LNCaP clone FGC (cell line): ENCODE measurements at regions not wholly inside any gene's neighbourhood (a gene's known extent, or its start where the extent isn't known, plus 50 kb on each side); places are given as distances from the start of the nearest gene placed in this dataset.

ENCODE experiments used
- DNase-seq: peaks from one replicate; pipeline ENCODE4 v3.0.0-alpha.2; 2011; ENCODE audit warnings: low read depth
- H3K4me3 ChIP-seq: 2 replicates; pipeline ENCODE4 v1.5.1; 2011; ENCODE audit warnings: mild to moderate bottlenecking, low read depth, low read length, control low read depth
- TF ChIP-seq, protein P1 (sequence below): IDR thresholded peaks from 2 replicates; pipeline ENCODE4 v1.5.1; 2012; ENCODE audit warnings: mild to moderate bottlenecking; ENCODE audit not compliant: control insufficient read depth, insufficient read depth; ENCODE audit errors: extremely low read depth

DNA sequence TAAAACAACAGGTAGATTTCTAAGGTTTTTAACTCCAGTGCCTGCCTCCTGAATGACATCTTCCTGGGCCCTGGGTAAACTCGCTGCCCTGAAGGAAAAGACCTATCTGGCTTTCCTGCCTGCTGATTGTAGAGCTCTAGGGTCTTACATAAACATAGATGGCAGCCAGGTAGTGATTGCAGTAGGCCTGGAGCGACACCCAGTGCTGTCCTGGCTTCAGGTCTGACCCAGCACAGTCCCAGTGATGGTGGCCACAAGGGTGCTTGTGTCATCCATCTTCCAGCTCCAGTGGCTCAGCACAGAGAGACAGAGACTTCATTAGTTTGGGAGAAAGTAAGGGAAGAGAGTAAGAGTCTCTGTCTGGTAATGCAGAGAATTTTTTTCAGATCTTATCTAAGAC lies 542.9 kb upstream of the IMPG1 start:
- DNase-seq, result no peak
- TF ChIP-seq, protein P1, sequence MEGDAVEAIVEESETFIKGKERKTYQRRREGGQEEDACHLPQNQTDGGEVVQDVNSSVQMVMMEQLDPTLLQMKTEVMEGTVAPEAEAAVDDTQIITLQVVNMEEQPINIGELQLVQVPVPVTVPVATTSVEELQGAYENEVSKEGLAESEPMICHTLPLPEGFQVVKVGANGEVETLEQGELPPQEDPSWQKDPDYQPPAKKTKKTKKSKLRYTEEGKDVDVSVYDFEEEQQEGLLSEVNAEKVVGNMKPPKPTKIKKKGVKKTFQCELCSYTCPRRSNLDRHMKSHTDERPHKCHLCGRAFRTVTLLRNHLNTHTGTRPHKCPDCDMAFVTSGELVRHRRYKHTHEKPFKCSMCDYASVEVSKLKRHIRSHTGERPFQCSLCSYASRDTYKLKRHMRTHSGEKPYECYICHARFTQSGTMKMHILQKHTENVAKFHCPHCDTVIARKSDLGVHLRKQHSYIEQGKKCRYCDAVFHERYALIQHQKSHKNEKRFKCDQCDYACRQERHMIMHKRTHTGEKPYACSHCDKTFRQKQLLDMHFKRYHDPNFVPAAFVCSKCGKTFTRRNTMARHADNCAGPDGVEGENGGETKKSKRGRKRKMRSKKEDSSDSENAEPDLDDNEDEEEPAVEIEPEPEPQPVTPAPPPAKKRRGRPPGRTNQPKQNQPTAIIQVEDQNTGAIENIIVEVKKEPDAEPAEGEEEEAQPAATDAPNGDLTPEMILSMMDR, result no peak
- H3K4me3 ChIP-seq, result no peak overlapping the region

DNA sequence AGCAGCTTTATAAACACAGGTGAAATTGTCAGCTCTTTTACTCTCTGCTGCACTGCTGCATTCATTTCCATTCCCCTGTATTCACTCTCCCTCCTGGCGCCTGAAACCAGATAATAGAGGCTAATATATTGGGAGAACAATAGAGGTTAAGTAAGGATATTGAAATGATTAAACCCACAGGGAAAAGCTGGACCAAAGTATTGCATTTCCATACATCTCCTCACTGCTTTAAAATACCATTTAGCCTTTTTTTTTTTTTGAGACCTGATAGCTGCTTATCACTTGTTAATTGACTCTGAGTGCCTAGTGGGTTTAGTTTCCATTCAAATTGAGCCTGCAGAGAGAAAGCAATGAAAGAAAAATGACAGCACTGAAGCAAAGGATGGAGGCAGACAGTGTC lies 540.5 kb upstream of the IMPG1 start:
- H3K4me3 ChIP-seq, result no peak overlapping the region
- TF ChIP-seq, protein P1, result no peak
- DNase-seq, result no peak

DNA sequence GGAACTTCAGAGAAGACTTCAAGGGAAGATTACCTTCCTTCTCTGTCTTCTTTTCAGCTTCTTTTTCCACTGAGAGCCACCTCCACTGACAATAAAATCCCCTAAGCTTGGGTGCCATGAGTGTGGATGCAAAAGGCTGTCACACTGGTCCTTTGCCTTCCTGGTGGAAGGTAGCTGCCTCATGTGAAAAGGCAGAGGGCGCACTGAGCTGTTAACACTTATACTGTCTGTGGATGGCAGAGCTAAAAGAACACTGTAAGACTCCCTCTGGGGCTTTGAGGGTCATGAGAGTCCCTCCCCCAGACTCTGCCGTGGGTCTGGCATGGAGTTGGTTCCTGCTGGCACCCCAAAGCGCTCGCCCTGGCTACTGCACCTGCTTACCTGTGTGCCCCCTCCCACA lies 536.7 kb upstream of the IMPG1 start:
- TF ChIP-seq, protein P1, result no peak
- no peak for DNase-seq

DNA sequence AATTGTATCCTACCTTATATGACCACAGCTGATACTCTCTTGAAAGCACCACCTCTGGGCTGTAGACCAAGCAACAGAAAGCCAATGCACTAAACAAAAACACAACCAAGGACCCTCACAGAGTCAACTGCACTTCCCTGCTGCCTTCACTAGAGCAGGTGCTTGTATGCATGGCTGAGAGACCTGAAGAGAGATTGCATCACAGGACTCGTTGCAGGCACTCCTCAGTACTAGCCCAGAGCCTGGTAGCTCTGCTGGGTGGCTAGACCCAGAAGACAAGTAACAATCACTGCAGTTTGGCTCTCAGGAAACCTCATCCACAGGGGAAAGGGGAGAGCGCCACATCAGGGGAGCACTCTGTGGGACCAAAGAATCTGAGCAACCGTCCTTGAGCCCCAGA lies 521.6 kb upstream of the IMPG1 start:
- TF ChIP-seq, protein P1, result no peak
- no peak for DNase-seq
- no peak overlapping the region for H3K4me3 ChIP-seq

More for the DNA sequence above, 536.7 kb upstream of the IMPG1 start:
- no peak overlapping the region for H3K4me3 ChIP-seq

DNA sequence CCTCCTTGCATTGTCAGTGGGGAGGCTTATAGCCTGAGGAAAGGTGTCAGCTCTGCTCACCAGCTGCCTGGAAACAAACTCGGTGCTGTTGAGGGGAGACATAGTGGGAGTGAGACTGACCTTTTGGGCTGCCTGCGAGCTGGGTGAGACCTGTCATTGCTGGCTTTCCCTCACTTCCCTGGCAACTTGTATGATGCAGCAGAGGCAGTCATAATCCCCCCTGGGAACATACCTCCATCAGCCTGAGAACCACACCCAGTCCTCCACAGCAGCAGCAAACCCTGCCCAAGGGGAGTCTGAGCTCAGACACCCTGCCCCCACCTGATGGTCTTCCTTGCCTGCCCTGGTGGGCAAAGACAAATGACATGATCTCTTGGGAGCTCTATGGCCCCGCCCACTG lies 521.2 kb upstream of the IMPG1 start:
- no peak for DNase-seq
- H3K4me3 ChIP-seq, result no peak overlapping the region
- TF ChIP-seq, protein P1, result no peak

DNA sequence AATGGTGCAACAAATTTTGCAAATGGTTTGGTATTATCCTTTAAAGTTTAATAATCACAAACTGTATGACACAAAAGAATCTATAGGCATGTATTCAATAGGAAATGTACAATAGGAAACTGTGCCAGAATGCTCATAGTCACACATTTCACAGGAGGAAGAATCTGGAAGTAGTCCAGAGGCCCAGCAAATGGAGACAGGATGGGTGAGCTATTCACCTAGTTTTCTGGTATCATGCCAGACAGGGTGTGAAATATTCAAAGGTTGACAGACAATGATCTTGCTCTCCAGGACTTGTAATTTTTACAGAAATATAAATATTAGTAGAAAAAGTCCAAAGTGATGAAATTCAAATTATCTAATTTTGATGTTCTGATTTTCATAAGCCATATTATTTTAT lies 520.1 kb upstream of the IMPG1 start:
- TF ChIP-seq, protein P1, result no peak
- no peak overlapping the region for H3K4me3 ChIP-seq
- DNase-seq, result no peak

DNA sequence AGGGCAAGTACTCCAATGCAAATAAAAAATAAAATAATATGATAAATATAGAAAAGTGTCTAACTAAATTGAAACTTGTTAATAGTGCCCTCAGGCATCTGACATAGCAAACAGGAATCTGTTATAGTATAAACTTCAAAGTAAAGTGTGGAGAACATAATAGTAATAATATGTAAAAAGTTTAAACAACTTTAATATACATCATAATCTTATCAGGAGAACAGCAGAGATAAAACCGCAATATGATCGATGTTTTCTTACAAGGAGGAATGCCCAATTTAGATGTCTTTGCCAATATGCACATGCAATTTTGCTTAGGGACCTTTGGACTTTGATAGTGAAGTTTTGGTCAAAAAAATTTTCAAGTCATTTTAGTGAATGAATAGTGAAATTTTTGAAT lies 514.8 kb upstream of the IMPG1 start:
- TF ChIP-seq, protein P1, result no peak
- DNase-seq, result no peak
- H3K4me3 ChIP-seq, result no peak overlapping the region
